ENCODE measurements at regions not wholly inside any gene's neighbourhood (a gene's known extent, or its start where the extent isn't known, plus 50 kb on each side); places are given as distances from the start of the nearest gene placed in this dataset.
"Not testable (repeated sequence)": the region's sequence is repeated elsewhere in the genome, so short reads cannot be mapped to it uniquely, and the experiment has no call there.

DNA sequence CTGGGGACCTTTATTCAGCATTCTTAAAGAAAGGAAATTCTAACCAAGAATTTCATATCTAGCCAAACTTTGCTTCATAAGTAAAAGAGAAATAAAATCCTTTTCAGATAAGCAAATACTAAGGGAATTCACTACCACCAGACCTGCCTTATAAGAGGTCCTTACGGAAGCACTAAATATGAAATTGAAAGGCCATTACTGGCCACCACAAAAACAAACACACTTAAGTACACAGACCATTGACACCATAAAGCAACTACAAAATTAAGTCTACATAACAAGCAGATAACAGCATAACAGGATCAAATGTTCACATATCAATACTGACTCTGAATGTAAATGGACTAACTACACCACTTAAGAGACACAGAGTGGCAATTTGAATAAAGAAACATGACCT lies 361.4 kb upstream of the POU5F2 start:
- H3K27ac ChIP-seq (ENCODE audit: low read depth, low read length), result no peak overlapping the region
- H4K20me1 ChIP-seq (ENCODE audit: insufficient read depth, low read length), result peaks cover 7% of the 10 kb centered on the region
- TF ChIP-seq, protein P1, sequence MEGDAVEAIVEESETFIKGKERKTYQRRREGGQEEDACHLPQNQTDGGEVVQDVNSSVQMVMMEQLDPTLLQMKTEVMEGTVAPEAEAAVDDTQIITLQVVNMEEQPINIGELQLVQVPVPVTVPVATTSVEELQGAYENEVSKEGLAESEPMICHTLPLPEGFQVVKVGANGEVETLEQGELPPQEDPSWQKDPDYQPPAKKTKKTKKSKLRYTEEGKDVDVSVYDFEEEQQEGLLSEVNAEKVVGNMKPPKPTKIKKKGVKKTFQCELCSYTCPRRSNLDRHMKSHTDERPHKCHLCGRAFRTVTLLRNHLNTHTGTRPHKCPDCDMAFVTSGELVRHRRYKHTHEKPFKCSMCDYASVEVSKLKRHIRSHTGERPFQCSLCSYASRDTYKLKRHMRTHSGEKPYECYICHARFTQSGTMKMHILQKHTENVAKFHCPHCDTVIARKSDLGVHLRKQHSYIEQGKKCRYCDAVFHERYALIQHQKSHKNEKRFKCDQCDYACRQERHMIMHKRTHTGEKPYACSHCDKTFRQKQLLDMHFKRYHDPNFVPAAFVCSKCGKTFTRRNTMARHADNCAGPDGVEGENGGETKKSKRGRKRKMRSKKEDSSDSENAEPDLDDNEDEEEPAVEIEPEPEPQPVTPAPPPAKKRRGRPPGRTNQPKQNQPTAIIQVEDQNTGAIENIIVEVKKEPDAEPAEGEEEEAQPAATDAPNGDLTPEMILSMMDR (IDR thresholded peaks at IDR 0.05; ENCODE audit: extremely low read depth, low read depth, low read length), result no peak
- no peaks in the 10 kb centered on the region for H3K27me3 ChIP-seq (ENCODE audit: insufficient read depth, low read length)
- no peaks in the 10 kb centered on the region for H3K36me3 ChIP-seq (ENCODE audit: insufficient read depth, low read length)
- no peak overlapping the region for H2AFZ ChIP-seq (ENCODE audit: low read length)
- H3K79me2 ChIP-seq (ENCODE audit: insufficient read depth, low read length), result peaks cover 77% of the 10 kb centered on the region
- H3K9me3 ChIP-seq (ENCODE audit: low read depth, low read length), result no peaks in the 10 kb centered on the region
- H3K4me1 ChIP-seq (ENCODE audit: insufficient read depth, low read length), result no peaks in the 10 kb centered on the region
- no peak for DNase-seq (ENCODE audit: insufficient read length, low spot score, missing footprints)
- no peak overlapping the region for H3K4me2 ChIP-seq (ENCODE audit: insufficient read depth, low read length)
- H3K4me3 ChIP-seq (ENCODE audit: insufficient read depth, low read length), result no peak overlapping the region

DNA sequence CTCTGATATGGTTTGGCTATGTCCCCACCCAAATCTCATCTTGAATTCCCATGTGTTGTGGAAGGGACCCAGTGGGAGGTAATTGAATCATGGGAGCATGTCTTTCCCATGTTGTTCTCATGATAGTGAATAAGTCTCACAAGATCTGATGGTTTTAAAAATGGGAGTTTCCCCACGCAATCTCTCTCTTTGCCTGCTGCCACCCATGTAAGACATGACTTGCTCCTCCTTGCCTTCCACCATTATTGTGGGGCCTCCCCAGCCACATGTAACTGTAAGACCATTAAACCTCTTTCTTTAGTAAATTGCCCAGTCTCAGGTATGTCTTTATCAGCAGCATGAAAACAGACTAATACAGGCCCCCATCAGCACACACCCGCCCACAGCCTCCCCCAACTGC lies 356.0 kb upstream of the POU5F2 start:
- peaks cover 70% of the 10 kb centered on the region for H3K79me2 ChIP-seq (ENCODE audit: insufficient read depth, low read length)
- DNase-seq (ENCODE audit: insufficient read length, low spot score, missing footprints); H3K4me1 ChIP-seq (ENCODE audit: insufficient read depth, low read length); H3K36me3 ChIP-seq (ENCODE audit: insufficient read depth, low read length); H2AFZ ChIP-seq (ENCODE audit: low read length); H3K4me3 ChIP-seq (ENCODE audit: insufficient read depth, low read length); H3K9me3 ChIP-seq (ENCODE audit: low read depth, low read length); H3K27me3 ChIP-seq (ENCODE audit: insufficient read depth, low read length); H4K20me1 ChIP-seq (ENCODE audit: insufficient read depth, low read length); H3K4me2 ChIP-seq (ENCODE audit: insufficient read depth, low read length); H3K27ac ChIP-seq (ENCODE audit: low read depth, low read length): not testable (repeated sequence)

DNA sequence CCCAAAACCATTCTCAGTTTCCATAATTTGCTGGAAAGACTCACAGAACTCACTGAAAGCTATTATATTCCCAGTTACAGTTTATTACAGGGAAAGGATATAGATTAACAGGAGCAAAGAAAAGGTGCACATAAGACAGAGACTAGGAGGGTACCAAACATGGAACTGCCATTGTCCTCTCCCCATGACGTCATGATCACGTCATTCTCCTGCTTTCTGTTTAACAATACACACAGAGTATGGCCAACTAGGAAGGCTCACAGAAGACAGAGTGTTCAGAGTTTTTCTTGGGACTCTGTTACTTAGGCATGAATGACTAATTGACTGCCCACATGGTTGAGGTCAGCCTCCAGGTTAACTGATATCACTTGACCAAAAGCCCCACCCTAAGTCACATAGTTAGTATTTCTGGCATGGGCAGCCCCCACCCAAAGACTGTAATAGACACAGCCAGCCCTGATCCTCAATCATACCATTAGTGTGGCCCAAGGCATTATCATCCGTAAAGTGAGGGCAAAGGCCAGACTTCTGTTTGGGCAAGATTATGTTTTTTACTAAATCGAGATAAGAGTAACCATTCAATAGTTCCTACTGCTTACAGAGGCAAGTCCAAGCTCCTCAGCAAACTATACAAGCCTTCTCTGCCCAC lies 353.5 kb upstream of the POU5F2 start:
- no peaks in the 10 kb centered on the region for H3K9me3 ChIP-seq (ENCODE audit: low read depth, low read length)
- H3K36me3 ChIP-seq (ENCODE audit: insufficient read depth, low read length), result no peaks in the 10 kb centered on the region
- H2AFZ ChIP-seq (ENCODE audit: low read length), result no peak overlapping the region
- TF ChIP-seq, protein P1 (IDR thresholded peaks at IDR 0.05; ENCODE audit: extremely low read depth, low read depth, low read length), result no peak
- H3K4me3 ChIP-seq (ENCODE audit: insufficient read depth, low read length), result no peak overlapping the region
- H3K27me3 ChIP-seq (ENCODE audit: insufficient read depth, low read length), result no peaks in the 10 kb centered on the region
- H3K4me1 ChIP-seq (ENCODE audit: insufficient read depth, low read length), result peaks cover 6% of the 10 kb centered on the region
- peak; percentile 22 for DNase-seq (ENCODE audit: insufficient read length, low spot score, missing footprints)
- H3K79me2 ChIP-seq (ENCODE audit: insufficient read depth, low read length), result peaks cover 54% of the 10 kb centered on the region
- H3K4me2 ChIP-seq (ENCODE audit: insufficient read depth, low read length), result no peak overlapping the region
- no peak overlapping the region for H3K27ac ChIP-seq (ENCODE audit: low read depth, low read length)
- peaks cover 9% of the 10 kb centered on the region for H4K20me1 ChIP-seq (ENCODE audit: insufficient read depth, low read length)

DNA sequence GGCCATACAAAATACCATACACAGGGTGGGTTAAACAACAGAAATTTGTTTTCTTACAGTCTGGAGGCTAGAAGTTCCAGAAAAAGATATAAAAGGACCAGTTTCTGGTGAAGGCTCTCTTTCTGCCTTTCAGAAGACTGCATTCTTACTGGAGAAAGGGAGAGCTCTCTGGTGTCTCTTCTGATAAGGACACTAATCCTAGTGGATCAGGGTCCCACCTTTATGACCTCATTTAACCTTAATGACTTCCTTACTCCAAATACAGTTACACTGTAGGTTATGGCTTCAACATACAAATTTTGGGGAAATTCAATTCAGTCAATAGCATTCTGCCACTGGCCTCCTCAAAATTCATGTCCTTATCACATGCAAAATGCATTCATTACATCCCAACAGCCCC lies 351.9 kb upstream of the POU5F2 start:
- Histone ChIP-seq H3K4me2 (ENCODE audit: insufficient read depth, low read length) (no peak overlapping the region), H4K20me1 (ENCODE audit: insufficient read depth, low read length) (peaks cover 9% of the 10 kb centered on the region), H3K9me3 (ENCODE audit: low read depth, low read length) (no peaks in the 10 kb centered on the region), H3K36me3 (ENCODE audit: insufficient read depth, low read length) (no peaks in the 10 kb centered on the region), H3K4me1 (ENCODE audit: insufficient read depth, low read length) (peaks cover 6% of the 10 kb centered on the region), H3K4me3 (ENCODE audit: insufficient read depth, low read length) (no peak overlapping the region), H3K27me3 (ENCODE audit: insufficient read depth, low read length) (no peaks in the 10 kb centered on the region), H2AFZ (ENCODE audit: low read length) (no peak overlapping the region), H3K27ac (ENCODE audit: low read depth, low read length) (no peak overlapping the region), H3K79me2 (ENCODE audit: insufficient read depth, low read length) (peaks cover 42% of the 10 kb centered on the region)
- DNase-seq (ENCODE audit: insufficient read length, low spot score, missing footprints), result peak; percentile 38
- TF ChIP-seq, protein P1 (IDR thresholded peaks at IDR 0.05; ENCODE audit: extremely low read depth, low read depth, low read length), result no peak
